Gastrocnemius medialis (tissue), 4 donors: ENCODE measurements at regions not wholly inside any gene's neighbourhood (a gene's known extent, or its start where the extent isn't known, plus 50 kb on each side); places are given as distances from the start of the nearest gene placed in this dataset.

Experiments used
- CTCF ChIP-seq, 5 experiments: fragments of 450-650 bp in 3 of 5; fragments of 200-600 bp in 2 of 5; sonication (generic) in 2 of 5; IDR thresholded peaks in 4 of 5; conservative IDR thresholded peaks in 1 of 5; 1 replicate in 4 of 5; 2 replicates in 1 of 5; pipeline ENCODE4 v1.5.1; 2016 to 2019; ENCODE audit warnings: antibody characterized with exemption in 5 of 5, mild to moderate bottlenecking in 3 of 5, moderate library complexity in 3 of 5
- POLR2A ChIP-seq, 2 donors: fragments of 450-650 bp; IDR thresholded peaks; one replicate each; pipeline ENCODE4 v1.6.1; 2017; ENCODE audit warnings: antibody characterized with exemption in 2 of 2, mild to moderate bottlenecking in 2 of 2, moderate library complexity in 2 of 2

DNA sequence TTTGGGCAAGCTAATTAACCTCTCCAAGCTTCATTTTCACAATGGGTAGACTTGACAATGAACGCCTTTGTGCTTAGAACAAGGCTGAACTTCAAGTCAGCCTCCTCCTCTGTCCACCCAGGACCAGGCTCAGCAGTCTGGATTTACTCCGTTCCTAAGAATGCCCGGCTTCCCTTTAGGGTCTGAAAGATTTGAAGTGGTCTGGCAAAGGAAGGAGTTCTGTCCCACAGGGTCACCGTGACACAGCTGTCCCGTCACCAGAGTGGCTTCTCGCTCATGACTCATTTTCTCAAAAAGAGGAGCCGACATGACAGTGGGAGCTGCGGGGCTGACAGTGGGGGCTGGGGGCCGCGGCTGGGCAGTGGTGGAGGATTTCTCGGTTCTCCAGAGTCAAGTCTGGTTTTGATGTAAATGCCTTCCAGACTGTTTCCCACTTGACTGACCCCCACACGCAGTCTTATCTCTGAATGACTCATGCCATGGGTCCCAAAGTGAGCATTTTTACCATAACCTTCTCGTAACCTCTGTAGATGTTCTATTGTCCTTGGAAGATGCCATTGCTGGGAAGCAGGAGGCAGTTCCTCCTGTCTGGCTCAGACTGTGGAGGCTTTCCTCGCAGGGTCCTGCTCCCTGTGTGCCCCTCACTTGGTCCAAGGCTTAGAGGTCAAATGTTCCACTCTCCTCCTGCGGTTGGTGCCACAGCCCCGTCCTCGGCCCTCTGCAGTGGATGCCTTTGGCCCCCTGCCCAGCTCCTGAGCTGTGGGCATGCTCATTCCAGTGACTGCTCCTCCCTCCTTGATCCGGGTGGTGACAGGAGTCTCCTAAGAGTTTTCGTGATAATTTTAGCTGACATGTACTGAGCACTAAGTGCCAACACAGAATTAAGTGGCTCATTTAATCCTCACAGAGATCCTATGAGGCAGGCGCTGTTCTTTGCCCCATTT, 253.1 kb downstream of the FNDC1 start:
- TF ChIP-seq POLR2A (IDR thresholded peaks at IDR 0.05) = no peak
- TF ChIP-seq CTCF (IDR thresholded peaks at IDR 0.05 in 4 of 5, conservative IDR thresholded peaks at IDR 0.05 in 1 of 5) = no peak
